ENCODE measurements at regions not wholly inside any gene's neighbourhood (a gene's known extent, or its start where the extent isn't known, plus 50 kb on each side); places are given as distances from the start of the nearest gene placed in this dataset.

GRCh38 chr9:90112788-90113187 is 508.0 kb downstream of the GADD45G start:
- no peak overlapping the region for H3K4me3 ChIP-seq (ENCODE audit: low read depth, low read length)
- no peak for DNase-seq (ENCODE audit: low read depth)
- TF ChIP-seq CTCF (IDR thresholded peaks at IDR 0.05; ENCODE audit: control insufficient read depth, extremely low read depth, insufficient read depth), result no peak

DNA sequence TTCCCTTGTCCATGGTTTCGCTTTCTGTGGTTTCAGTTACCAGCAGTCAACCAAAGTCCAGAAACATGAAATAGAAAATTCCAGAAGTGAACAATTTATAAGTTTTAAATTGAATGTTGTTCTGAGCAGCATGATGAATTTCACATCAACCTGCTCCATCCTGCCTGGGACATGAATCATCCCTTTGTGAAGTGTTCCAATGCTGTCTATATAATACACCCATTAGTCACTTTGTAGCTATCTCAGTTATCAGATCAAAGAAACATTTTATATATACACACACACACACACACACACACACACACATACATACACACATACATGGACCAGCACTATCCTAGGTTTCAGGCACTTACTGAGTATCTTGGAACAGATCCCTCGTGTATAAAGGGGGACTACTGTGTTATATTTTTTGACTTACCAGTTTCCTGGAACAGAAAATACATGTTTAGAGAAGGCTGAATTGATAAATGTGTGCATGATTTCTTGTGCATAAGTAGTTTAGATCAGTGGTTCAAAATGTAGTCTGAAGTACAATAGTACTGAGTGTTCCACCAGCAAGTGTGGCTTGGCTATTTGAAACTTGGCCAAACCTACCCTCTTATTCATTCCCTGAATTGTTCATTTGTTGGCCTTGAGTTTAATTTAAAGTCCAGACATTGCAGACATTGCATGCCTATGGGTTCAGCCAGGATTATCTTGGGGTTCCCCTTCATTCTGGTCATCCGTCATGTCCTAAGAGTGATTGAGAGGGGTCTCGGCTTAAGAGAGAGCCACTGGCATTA is 510.0 kb downstream of the GADD45G start:
- TF ChIP-seq CTCF (IDR thresholded peaks at IDR 0.05; ENCODE audit: control insufficient read depth, extremely low read depth, insufficient read depth), result no peak
- H3K4me3 ChIP-seq (ENCODE audit: low read depth, low read length), result no peak overlapping the region
- DNase-seq (ENCODE audit: low read depth), result no peak

DNA sequence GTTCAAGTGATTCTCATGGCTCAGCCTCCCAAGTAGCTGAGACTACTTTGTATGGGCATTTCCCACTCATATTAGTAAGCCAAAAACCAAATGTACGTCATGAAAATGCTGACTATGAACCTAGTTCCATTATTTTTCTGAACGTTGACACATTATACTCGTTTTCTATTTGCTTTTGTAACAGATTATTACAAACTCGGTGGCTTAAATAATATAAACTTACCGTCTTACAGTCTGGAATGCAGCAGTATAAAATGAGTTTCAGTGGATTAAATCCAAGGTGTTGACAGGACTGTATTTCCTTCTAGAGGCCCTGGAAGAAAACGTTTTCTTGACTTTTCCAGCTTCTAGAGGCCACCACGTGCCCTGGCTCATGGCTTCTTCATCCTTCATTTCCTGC is 517.0 kb downstream of the GADD45G start:
- DNase-seq (ENCODE audit: low read depth), result no peak
- no peak for TF ChIP-seq CTCF (IDR thresholded peaks at IDR 0.05; ENCODE audit: control insufficient read depth, extremely low read depth, insufficient read depth)
- no peak overlapping the region for H3K4me3 ChIP-seq (ENCODE audit: low read depth, low read length)

GRCh38 chr9:90124961-90125360 is 517.7 kb downstream of the DIRAS2 start:
- no peak overlapping the region for H3K4me3 ChIP-seq (ENCODE audit: low read depth, low read length)
- no peak for DNase-seq (ENCODE audit: low read depth)
- no peak for TF ChIP-seq CTCF (IDR thresholded peaks at IDR 0.05; ENCODE audit: control insufficient read depth, extremely low read depth, insufficient read depth)

DNA sequence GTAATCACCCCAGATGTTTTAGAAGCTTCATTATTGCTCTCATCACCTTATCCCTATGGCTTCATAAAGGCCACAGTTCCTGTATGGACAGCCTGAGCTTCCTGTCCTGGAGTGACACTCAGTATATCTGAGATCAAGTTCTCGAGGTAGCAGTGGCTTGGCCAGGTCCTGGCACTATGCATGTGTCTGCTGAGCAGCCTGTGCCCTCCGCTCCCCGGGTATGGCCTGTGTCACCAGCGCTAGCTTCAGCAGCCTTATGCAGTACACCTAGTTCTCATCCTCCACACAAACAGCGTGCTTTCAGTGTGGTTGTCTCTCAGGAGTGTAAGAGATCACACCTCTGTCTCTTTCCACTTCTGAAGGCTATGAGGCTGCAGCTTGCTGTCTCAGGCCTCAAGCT is 514.7 kb downstream of the DIRAS2 start:
- no peak for TF ChIP-seq CTCF (IDR thresholded peaks at IDR 0.05; ENCODE audit: control insufficient read depth, extremely low read depth, insufficient read depth)
- no peak overlapping the region for H3K4me3 ChIP-seq (ENCODE audit: low read depth, low read length)
- DNase-seq (ENCODE audit: low read depth), result no peak

GRCh38 chr9:90128587-90129190 is 513.9 kb downstream of the DIRAS2 start:
- no peak for TF ChIP-seq CTCF (IDR thresholded peaks at IDR 0.05; ENCODE audit: control insufficient read depth, extremely low read depth, insufficient read depth)
- no peak for DNase-seq (ENCODE audit: low read depth)
- H3K4me3 ChIP-seq (ENCODE audit: low read depth, low read length), result no peak overlapping the region
